ENCODE measurements at regions not wholly inside any gene's neighbourhood (a gene's known extent, or its start where the extent isn't known, plus 50 kb on each side); places are given as distances from the start of the nearest gene placed in this dataset.
"Not testable (repeated sequence)": the region's sequence is repeated elsewhere in the genome, so short reads cannot be mapped to it uniquely, and the experiment has no call there.

DNA sequence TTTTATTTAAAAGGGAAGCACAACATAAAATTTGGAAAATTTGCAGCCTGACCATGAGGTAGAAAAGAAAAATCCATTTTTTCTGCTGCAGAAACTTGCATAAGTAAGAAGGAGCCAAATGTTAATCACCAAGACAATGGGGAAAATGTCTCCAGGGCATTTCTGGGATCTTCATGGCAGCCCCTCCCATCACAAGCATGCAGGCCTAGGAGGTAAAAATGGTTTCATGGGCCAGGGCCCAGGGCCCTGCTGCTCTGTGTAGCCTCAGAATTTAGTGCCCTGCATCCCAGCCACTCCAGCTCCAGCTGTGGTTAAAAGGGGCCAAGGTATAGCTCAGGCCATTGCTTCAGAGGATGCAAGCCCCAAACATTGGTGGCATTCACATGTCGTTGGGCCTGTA lies 735.6 kb downstream of the GALC start:
- Mint-ChIP-seq H3K27me3 (no peaks in the 10 kb centered on the region), H3K4me3 (no peak overlapping the region), H3K9me3 (peaks cover 2 to 9% (median 4%) of the 10 kb centered on the region in 3 donors), H3K36me3 (no peaks in the 10 kb centered on the region), H3K27ac (no peak overlapping the region), H3K4me1 (no peaks in the 10 kb centered on the region)

DNA sequence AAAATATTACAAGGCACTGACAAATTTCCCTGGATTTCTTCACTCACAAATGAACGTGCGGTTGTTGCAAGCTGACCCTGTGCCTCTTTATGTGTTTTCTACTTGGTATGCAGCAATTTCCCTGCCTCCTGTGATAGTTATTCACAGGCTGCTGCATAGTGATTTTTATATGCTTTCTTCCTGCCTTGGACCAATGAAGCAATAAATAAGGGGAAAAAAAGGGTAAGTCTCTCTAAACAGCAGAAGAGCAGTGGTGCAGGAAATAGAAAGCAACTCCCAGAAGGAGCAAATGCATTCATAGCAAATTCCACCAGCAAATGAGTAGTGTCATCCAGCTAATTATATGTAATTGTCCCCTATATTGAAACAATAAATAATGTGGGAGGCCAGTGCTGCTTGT lies 737.9 kb downstream of the GALC start:
- Mint-ChIP-seq H3K4me3 (no peak overlapping the region), H3K27ac (no peak overlapping the region), H3K4me1 (no peaks in the 10 kb centered on the region), H3K36me3 (no peaks in the 10 kb centered on the region), H3K9me3 (peaks cover 3 to 12% (median 4%) of the 10 kb centered on the region in 3 donors), H3K27me3 (no peaks in the 10 kb centered on the region)

DNA sequence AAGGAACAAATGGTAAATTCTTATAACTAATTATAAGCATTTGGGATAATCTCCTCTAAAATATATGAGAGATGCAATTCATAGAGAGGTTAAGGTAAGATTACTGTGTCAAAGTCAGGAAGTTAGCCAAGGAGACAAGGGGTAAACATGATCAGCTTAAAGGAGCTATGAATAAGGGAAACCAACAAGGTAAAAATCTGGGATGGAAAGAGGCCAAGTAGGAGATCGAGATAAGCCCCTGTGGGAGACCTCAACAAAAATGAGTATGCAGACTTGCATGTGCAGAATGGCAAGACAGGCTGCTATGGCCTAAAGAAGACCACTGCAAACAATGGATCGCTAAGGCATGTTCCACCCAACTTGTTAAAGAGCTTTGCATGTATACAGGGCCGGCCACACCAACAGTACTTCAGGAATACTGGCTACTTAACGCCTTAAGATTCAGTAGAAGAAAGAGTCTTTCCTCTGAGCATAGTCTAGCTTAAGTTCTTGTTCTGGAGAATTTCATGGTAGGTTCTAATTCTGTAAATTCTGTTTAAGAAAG lies 738.6 kb downstream of the GALC start:
- Mint-ChIP-seq H3K27ac (no peak overlapping the region), H3K36me3 (no peaks in the 10 kb centered on the region), H3K4me3 (no peak overlapping the region), H3K27me3 (no peaks in the 10 kb centered on the region), H3K9me3 (peaks cover 3 to 12% (median 4%) of the 10 kb centered on the region in 3 donors), H3K4me1 (no peaks in the 10 kb centered on the region)

DNA sequence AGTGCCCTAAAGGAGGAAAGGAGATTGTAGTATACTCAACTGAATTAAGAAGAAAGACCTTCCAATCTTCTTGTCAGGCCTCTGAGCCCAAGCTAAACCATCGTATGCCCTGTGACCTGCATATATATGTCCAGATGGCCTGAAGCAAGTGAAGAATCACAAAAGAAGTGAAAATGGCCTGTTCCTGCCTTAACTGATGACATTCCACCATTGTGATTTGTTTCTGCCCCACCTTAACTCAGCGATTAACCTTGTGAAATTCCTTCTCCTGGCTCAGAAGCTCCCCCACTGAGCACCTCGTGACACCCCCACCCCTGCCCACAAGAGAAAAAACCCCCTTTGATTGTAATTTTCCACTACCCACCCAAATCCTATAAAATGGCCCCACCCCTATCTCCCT lies 739.2 kb downstream of the GALC start:
- H3K27me3 Mint-ChIP-seq, H3K36me3 Mint-ChIP-seq, H3K4me1 Mint-ChIP-seq, H3K27ac Mint-ChIP-seq, H3K4me3 Mint-ChIP-seq, H3K9me3 Mint-ChIP-seq: not testable (repeated sequence)

DNA sequence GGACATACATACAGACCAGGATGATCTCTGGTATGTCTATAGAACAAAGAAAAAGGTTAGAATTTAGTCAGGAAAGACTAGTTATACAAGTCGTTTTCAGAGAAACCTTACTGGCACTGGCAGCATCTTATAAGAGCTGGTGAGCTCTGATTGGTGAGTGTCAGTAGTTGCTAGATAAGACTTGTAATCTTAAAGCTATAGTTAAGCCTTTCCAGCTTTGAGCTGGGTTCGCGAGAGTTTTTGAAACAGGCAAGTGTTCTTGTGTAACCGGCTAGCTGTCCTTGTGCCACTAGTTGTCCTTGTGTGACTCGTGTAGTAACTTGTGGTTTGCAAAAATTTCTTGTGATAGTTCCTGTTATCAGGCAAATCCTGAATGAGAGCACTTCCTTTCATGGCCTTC lies 740.9 kb downstream of the GALC start:
- peaks cover 1 to 10% (median 3%) of the 10 kb centered on the region in 3 donors for H3K9me3 Mint-ChIP-seq
- H3K4me1 Mint-ChIP-seq: no peaks in the 10 kb centered on the region
- H3K4me3 Mint-ChIP-seq: no peak overlapping the region
- H3K27ac Mint-ChIP-seq: no peak overlapping the region
- H3K27me3 Mint-ChIP-seq: no peaks in the 10 kb centered on the region
- no peaks in the 10 kb centered on the region for H3K36me3 Mint-ChIP-seq

DNA sequence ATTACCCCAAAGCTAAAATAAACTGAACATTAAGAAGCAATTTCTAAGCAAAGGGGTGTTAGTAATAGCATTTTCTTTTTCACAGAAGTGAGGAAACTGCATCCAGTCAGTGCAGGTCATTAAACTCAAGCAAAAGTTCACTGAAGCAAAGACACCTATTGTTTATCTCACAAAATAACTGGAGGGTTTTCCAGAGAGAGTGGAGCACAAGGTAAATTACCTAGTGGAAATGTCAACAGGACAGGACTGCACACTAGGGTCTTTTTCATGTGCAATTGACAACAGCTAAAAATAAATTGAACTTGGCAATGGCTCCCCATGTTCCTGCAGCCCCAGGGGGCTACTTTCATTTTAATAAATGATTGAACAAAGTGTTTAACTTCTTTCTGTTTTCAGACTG lies 742.0 kb downstream of the GALC start:
- no peaks in the 10 kb centered on the region for H3K4me1 Mint-ChIP-seq
- no peaks in the 10 kb centered on the region for H3K36me3 Mint-ChIP-seq
- no peak overlapping the region for H3K27ac Mint-ChIP-seq
- H3K4me3 Mint-ChIP-seq: no peak overlapping the region
- no peaks in the 10 kb centered on the region for H3K27me3 Mint-ChIP-seq
- peaks cover 1 to 15% (median 3%) of the 10 kb centered on the region in 3 donors for H3K9me3 Mint-ChIP-seq

DNA sequence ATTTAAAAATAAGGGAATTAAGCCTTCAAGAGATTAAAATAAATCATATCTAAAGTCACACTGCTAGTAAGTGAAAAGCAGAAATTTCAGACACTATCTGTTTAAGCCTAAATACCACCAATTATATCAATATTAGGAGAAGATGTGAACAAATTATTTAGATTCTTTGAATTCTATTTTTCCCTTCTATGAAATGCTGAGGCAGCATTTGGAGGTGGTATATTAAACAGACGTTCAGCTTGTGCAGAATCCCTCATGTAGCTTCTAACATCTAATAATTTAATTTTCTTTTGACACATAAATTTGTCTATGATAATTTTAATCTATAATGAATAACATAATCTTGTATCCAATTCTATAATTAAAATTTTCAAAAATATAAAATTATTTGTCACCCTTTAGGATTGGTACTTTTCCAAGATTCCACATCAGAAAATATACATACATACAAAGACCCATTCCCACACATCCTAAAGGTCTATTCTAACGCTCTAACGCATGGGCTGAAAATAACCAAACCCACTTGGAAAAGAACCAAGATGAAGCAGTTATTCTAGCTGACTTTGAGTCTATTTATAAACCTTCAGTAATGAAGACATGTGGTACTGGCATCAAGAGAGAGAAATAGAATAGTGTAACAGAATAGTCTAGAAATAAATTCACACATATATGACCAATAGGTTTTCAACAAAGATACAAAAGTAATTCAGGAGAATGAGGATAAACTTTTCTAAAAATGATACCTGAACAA lies 751.8 kb downstream of the GALC start:
- Mint-ChIP-seq H3K27ac (no peak overlapping the region), H3K27me3 (no peaks in the 10 kb centered on the region), H3K4me1 (no peaks in the 10 kb centered on the region), H3K9me3 (peaks cover 0 to 24% (median 6%) of the 10 kb centered on the region in 3 donors), H3K36me3 (no peaks in the 10 kb centered on the region), H3K4me3 (no peak overlapping the region)

DNA sequence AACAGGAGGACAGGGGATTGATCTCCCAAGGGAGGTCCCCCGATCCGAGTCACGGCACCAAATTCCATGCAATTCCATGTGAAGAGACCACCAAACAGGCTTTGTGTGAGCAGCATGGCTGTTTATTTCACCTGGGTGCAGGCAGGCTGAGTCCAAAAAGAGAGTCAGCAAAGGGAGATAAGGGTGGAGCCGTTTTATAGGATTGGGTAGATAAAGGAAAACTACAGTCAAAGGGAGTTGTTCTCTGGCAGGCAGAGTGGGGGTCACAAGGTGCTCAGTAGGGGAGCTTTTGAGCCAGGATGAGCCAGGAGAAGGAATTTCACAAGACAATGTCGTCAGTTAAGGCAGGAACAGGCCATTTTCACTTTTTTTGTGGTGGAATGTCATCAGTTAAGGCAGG lies 752.7 kb downstream of the GALC start:
- not testable (repeated sequence) for H3K27ac Mint-ChIP-seq, H3K4me3 Mint-ChIP-seq, H3K36me3 Mint-ChIP-seq, H3K4me1 Mint-ChIP-seq, H3K27me3 Mint-ChIP-seq
- peaks cover 0 to 23% (median 6%) of the 10 kb centered on the region in 3 donors for H3K9me3 Mint-ChIP-seq

DNA sequence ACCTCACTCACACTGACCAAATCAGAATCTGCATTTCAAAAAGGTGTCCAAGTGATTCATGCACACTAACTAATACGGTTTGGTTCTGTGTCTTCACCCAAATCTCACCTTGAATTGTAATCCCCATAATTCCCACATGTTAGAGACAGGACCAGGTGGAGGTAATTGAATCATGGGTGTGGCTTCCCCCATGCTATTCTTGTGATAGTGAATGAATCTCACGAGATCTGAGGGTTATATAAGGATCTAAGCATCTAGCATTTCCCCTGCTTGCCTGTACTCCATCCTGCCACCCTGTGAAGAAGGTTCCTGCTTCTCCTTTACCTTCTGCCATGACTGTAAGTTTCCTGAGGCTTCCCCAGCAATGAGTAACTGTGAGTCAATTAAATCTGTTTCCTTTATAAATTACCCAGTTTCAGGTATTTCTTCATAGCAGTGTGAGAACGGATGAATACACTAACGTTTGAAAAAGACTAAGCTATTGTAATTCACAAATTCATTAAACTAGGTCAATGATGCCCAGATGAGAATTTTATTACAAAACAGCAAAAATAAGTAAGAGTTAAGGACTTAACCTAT lies 759.1 kb downstream of the GALC start:
- Mint-ChIP-seq H3K4me3 (no peak overlapping the region), H3K27me3 (no peaks in the 10 kb centered on the region), H3K27ac (no peak overlapping the region), H3K4me1 (no peaks in the 10 kb centered on the region), H3K9me3 (peaks cover 3 to 32% (median 4%) of the 10 kb centered on the region in 3 donors), H3K36me3 (no peaks in the 10 kb centered on the region)

DNA sequence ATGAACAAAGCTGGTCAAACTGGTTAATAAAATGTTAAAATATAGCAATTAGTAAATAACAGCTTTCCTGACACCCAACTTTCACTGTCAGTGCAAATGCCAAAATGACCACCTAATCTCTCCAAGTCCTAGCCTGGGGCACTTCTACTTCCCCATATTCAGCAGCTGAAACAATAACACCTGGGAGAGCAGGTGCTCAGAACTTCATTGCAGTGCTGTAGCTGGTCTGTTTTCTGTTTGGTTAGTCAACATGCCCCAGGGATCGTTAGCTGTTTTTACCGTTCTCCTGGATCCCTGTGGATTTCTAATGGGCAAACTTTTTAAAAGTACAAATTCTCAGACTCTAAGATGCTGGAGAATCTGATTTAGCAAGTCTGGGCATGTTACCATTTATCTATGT lies 759.7 kb downstream of the GALC start:
- H3K9me3 Mint-ChIP-seq: peaks cover 3 to 29% (median 3%) of the 10 kb centered on the region in 3 donors
- H3K27ac Mint-ChIP-seq: no peak overlapping the region
- H3K4me1 Mint-ChIP-seq: no peaks in the 10 kb centered on the region
- H3K27me3 Mint-ChIP-seq: no peaks in the 10 kb centered on the region
- H3K36me3 Mint-ChIP-seq: no peaks in the 10 kb centered on the region
- no peak overlapping the region for H3K4me3 Mint-ChIP-seq

DNA sequence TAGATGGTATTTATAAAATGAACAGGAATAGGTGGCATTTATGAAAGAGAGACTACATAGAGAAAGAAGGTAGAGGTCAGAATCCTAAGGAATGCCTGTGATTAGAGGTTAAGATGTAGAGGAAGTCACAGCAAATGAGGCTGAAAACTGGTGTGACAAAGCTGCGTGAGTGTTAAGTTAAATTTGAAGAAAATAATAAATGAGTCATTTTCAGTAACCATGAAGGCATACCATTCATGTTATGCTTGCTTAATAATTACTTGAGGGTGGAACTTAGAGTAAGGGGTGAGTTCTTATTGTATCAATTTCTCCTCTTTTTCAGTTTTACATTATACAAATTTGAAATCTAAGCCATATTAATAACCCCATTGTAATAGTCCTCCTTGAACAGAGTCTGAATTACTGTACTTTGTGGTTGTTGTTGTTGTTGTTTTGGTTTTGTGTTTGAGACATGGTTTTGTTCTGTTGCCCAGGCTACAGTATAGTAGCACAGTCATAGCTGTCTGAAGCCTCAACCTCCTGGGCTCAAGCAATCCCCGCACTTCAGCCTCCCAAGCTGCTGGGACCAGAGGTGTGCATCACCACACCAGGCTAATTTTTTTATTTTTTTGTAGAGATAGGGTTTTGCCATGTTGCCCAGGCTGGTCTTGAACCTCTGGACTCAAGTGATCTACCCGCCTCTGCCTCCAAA lies 761.5 kb downstream of the GALC start:
- Mint-ChIP-seq H3K4me3 (no peak overlapping the region), H3K9me3 (peaks cover 4 to 27% (median 10%) of the 10 kb centered on the region in 3 donors), H3K4me1 (no peaks in the 10 kb centered on the region), H3K27me3 (no peaks in the 10 kb centered on the region), H3K36me3 (no peaks in the 10 kb centered on the region), H3K27ac (no peak overlapping the region)

DNA sequence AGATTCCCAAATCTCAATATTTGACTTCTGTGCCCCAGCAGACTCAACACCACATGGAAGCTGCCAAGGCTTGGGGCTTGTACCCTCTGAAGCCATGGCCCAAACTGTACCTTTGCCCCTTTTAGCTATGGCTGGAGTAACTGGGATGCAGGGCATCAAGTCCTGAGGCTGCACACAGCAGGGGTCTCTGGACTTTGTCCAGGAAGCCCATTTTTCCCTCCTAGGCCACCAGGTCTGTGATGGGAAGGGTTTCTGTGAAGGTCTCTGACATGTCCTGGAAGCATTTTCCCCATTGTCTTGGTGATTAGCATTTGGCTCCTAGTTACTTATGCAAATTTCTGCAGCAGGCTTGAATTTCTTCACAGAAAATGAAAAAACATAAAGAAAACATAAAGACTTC lies 762.3 kb downstream of the GALC start:
- Mint-ChIP-seq H3K36me3 (no peaks in the 10 kb centered on the region), H3K9me3 (peaks cover 4 to 30% (median 10%) of the 10 kb centered on the region in 3 donors), H3K4me3 (no peak overlapping the region), H3K4me1 (no peaks in the 10 kb centered on the region), H3K27ac (no peak overlapping the region), H3K27me3 (no peaks in the 10 kb centered on the region)

DNA sequence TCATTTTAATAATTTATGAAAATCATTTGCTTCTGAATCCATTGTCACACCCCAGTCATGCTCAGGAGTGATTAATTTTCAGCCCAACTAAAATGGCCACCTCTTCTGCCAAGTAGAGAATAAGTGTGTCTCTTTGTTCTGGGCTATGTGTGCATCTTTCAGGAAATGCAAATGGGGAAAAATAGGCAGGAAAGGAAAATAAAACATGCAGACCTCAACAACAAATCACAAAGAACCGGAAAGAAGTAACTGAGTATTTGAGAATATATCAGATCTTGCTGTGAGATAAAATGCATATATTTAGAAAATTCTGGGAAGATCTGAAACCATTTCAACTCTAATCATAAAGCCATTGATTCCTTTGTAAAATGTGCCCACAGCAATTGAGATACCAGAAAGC lies 763.9 kb downstream of the GALC start:
- Mint-ChIP-seq H3K36me3 (no peaks in the 10 kb centered on the region), H3K27ac (no peak overlapping the region), H3K4me1 (no peaks in the 10 kb centered on the region), H3K27me3 (no peaks in the 10 kb centered on the region), H3K9me3 (peaks cover 4 to 30% (median 10%) of the 10 kb centered on the region in 3 donors), H3K4me3 (no peak overlapping the region)

DNA sequence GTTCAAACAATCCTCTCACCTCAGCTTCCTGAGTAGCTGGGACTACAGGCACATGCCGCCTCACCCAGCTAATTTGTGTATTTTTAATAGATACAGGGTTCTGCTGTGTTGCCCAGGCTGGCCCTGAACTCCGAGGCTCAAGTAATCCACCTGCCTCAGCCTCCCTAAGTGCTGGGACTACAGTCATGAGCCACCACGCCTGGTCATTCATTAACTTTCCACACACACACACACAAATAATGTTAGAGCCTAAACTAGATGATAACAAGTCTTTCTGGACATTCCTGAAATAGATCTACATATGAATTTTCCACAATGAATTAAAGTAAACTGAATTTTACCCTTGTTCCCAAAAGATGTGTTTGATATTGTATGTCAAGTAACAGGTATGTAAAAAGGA lies 776.0 kb downstream of the GALC start:
- no peaks in the 10 kb centered on the region for H3K36me3 Mint-ChIP-seq
- H3K4me3 Mint-ChIP-seq: no peak overlapping the region
- H3K9me3 Mint-ChIP-seq: peaks cover 0 to 6% (median 1%) of the 10 kb centered on the region in 3 donors
- no peak overlapping the region for H3K27ac Mint-ChIP-seq
- H3K4me1 Mint-ChIP-seq: no peaks in the 10 kb centered on the region
- no peaks in the 10 kb centered on the region for H3K27me3 Mint-ChIP-seq

DNA sequence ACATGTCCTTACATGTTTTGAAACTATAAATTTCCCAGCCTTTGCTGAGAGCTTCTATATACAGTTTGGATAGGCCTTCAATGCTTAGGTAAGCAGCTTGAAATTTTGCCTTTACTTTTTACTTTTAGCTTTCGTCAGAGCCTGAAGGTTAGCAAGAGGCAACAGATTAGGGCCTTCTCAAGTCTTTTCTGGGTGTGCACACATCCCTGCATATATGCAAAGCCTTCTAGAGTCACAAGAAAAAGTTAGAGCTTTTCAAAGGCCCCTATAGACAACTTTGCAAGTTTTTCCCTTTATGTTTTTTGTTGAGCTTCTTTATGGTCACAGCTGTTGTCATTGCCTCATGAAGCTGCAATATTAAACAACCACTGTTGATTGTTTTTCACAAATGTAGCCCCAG lies 778.4 kb downstream of the GALC start:
- H3K27me3 Mint-ChIP-seq: no peaks in the 10 kb centered on the region
- H3K4me3 Mint-ChIP-seq: no peak overlapping the region
- no peaks in the 10 kb centered on the region for H3K4me1 Mint-ChIP-seq
- H3K36me3 Mint-ChIP-seq: no peaks in the 10 kb centered on the region
- peaks cover 0 to 7% (median 1%) of the 10 kb centered on the region in 3 donors for H3K9me3 Mint-ChIP-seq
- no peak overlapping the region for H3K27ac Mint-ChIP-seq
